Fibroblast of lung (primary cell): ENCODE measurements at regions not wholly inside any gene's neighbourhood (a gene's known extent, or its start where the extent isn't known, plus 50 kb on each side); places are given as distances from the start of the nearest gene placed in this dataset.

ENCODE experiments used
- CTCF ChIP-seq, 2 donors: IDR thresholded peaks in 1 of 2; conservative IDR thresholded peaks in 1 of 2; 1 replicate in 1 of 2; 2 replicates in 1 of 2; pipeline ENCODE4 v1.5.1; 2011 to 2012; ENCODE audit warnings: low read length in 2 of 2, control low read depth in 1 of 2, inconsistent platforms in 1 of 2, low read depth in 1 of 2, mild to moderate bottlenecking in 1 of 2
- EZH2 ChIP-seq: IDR thresholded peaks from 2 replicates; pipeline ENCODE4 v1.5.1; 2012; ENCODE audit warnings: low read length, control low read depth, mild to moderate bottlenecking; ENCODE audit errors: missing control alignments

GRCh38 chr1:188846468-188846867, 1631.2 kb downstream of the BRINP3 start:
- TF ChIP-seq CTCF (conservative IDR thresholded peaks at IDR 0.05 in 1 of 2, IDR thresholded peaks at IDR 0.05 in 1 of 2; ENCODE audit: low read depth in 1 of 2, low read length in 2 of 2) (no peak), EZH2 (no peak)
